ENCODE measurements at regions not wholly inside any gene's neighbourhood (a gene's known extent, or its start where the extent isn't known, plus 50 kb on each side); places are given as distances from the start of the nearest gene placed in this dataset.
"Not testable (repeated sequence)": the region's sequence is repeated elsewhere in the genome, so short reads cannot be mapped to it uniquely, and the experiment has no call there.

- no peak for DNase-seq
Observed at GRCh38 chr16:62392698-62393097, 356.5 kb upstream of the CDH8 start.

- no peak for DNase-seq
Observed at GRCh38 chr16:62391940-62392339, 355.7 kb upstream of the CDH8 start.

GRCh38 chr16:62391134-62391533 lies 354.9 kb upstream of the CDH8 start:
- no peak for DNase-seq

- no peak for DNase-seq
Observed at GRCh38 chr16:62390214-62390613, 354.0 kb upstream of the CDH8 start.

GRCh38 chr16:62386411-62386810 lies 350.2 kb upstream of the CDH8 start:
- DNase-seq = no peak

- DNase-seq = no peak
Observed at GRCh38 chr16:62383941-62384340, 347.7 kb upstream of the CDH8 start.

GRCh38 chr16:62370445-62370844 lies 334.2 kb upstream of the CDH8 start:
- no peak for DNase-seq

GRCh38 chr16:62363501-62363900 lies 327.3 kb upstream of the CDH8 start:
- no peak for DNase-seq

- DNase-seq = no peak
Observed at GRCh38 chr16:62353355-62353754, 317.1 kb upstream of the CDH8 start.

- no peak for DNase-seq
Observed at GRCh38 chr16:62342216-62342615, 306.0 kb upstream of the CDH8 start.

GRCh38 chr16:62335356-62335755 lies 299.1 kb upstream of the CDH8 start:
- DNase-seq = no peak

GRCh38 chr16:62321606-62322005 lies 285.4 kb upstream of the CDH8 start:
- no peak for DNase-seq

- DNase-seq = no peak
Observed at GRCh38 chr16:62298600-62298999, 262.4 kb upstream of the CDH8 start.

GRCh38 chr16:62294213-62294972 lies 258.2 kb upstream of the CDH8 start:
- no peak for DNase-seq

- DNase-seq = no peak
Observed at GRCh38 chr16:62288990-62289629, 252.9 kb upstream of the CDH8 start.

GRCh38 chr16:62280506-62280905 lies 244.3 kb upstream of the CDH8 start:
- no peak for DNase-seq

GRCh38 chr16:62277942-62278341 lies 241.7 kb upstream of the CDH8 start:
- no peak for DNase-seq

GRCh38 chr16:62276637-62277036 lies 240.4 kb upstream of the CDH8 start:
- no peak for DNase-seq

- no peak for DNase-seq
Observed at GRCh38 chr16:62272035-62272434, 235.8 kb upstream of the CDH8 start.

GRCh38 chr16:62261760-62262159 lies 225.5 kb upstream of the CDH8 start:
- no peak for DNase-seq

- not testable (repeated sequence) for DNase-seq
Observed at GRCh38 chr16:62258931-62259435, 222.7 kb upstream of the CDH8 start.

GRCh38 chr16:62256406-62256805 lies 220.2 kb upstream of the CDH8 start:
- DNase-seq = peak in 1 of 3 donors; percentile 1

GRCh38 chr16:62254847-62255246 lies 218.6 kb upstream of the CDH8 start:
- no peak for DNase-seq

- DNase-seq = no peak
Observed at GRCh38 chr16:62254372-62254771, 218.1 kb upstream of the CDH8 start.

- no peak for DNase-seq
Observed at GRCh38 chr16:62253966-62254365, 217.7 kb upstream of the CDH8 start.

All from suppressor macrophage treated with lipopolysaccharide for 1 hour (primary cell).